NCI-H1048 (cell line): ENCODE measurements at regions not wholly inside any gene's neighbourhood (a gene's known extent, or its start where the extent isn't known, plus 50 kb on each side); places are given as distances from the start of the nearest gene placed in this dataset.

Source experiments
- DNase-seq: peaks from one replicate; lab custom pipeline; 2025; lab: John Stamatoyannopoulos, UW

DNA sequence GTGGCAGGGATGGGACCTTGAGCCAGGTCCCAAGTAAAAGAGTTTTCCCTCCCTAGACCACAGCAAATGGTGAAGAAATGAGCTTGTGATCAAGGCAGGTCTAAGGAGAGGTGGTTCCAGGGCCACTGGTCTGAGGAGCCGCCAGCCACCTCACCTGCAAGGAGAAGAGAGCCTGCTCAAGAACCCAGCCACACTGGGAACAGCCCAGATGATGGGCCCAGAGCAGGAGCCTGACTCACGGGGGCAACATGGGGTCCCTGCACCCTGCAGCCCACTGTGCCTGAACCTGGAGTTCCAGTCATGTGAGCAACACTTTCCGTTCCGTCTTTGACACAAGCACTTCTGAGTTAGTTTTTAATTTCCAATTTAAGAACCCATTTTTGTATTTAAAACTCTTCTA lies 204.5 kb upstream of the CDH4 start:
- no peak for DNase-seq

DNA sequence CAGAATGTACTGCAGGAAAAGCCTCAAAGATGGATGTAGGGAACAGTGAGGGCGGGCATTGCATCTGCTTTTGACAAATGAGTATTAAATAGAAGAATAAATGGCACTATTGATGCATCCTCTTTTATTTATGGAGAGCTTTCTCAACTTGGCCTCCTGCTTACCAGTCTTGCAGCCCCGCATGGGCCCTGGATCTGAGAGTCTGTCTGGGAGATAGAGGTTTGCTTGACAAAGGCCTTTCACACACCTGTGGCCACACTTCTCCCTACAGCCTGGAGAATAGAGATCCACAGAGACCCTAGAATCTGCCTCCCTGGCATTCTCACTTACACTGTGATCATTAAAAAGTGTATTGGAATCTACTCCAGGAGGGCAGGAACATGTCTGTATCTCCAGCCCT lies 203.8 kb upstream of the CDH4 start:
- no peak for DNase-seq

DNA sequence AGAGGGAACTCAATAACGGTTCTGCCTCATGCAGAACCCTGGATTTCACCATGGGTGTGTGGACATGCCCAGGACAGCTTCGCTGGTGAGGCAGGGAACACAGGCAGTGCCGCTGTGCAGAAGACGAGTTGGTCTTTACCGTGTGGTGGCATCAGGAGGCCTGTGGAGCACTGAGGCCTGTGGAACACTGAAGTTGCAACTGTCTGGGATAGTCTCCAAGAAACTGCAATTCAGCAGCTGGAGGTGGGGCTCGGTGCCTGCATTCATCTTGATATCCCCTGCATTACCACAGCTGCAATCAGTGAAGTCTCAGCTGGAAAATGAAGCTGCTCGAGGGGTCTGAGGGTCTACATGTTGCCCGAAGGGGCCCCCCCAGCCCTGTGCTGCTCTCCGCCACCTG lies 202.4 kb upstream of the CDH4 start:
- DNase-seq: no peak

DNA sequence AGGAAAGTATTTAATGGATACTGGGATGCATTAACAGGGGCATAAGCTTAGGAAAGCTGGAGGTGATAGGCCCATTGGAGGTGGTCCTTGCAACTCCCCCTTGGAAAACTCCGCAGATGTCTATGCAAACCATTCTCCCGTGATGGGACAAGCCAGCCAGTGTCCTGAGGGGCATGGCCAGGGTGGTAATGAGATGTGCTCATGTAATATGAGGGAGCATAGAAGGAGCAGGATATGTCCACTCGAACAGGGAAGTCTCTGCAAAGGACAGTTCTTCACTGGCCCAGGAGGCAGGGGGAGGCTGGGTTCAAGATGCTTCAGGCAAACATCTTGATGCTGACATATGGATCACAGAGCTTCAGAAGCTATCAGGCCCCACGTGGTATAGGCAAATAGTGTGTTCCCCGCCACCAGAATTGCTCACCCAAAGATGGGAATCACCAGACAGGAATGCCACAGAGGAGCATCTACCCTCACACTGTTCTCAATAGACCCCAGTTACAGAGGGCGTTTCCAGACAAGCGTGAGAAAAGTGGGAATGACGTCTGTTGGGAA lies 201.6 kb upstream of the CDH4 start:
- no peak for DNase-seq

DNA sequence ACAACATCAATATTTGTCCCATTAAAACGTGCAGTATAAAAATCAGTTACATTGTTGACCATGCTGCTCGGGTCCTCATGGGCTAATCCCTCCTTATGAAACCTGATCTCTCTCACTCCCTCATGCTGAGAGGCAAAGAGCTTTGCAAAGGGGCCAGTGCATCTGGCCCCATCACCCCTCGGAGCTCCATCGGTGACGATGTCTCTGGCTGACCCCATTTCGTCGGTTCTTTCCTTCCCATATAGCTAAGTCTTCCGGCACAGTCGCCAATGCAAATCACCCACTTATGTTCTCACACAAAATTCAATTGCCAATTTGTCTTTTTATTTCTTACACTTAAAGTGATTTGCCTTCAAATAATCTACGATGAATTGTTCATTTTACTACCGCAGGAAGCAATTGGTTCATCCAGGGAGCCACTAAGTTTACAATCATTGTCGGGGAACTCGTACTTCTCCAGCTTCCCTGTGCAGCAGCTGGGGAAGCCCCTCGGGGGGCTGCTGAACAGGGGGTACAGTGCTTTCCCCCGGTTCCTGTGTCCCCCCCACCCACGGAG lies 199.8 kb upstream of the CDH4 start:
- DNase-seq: no peak

DNA sequence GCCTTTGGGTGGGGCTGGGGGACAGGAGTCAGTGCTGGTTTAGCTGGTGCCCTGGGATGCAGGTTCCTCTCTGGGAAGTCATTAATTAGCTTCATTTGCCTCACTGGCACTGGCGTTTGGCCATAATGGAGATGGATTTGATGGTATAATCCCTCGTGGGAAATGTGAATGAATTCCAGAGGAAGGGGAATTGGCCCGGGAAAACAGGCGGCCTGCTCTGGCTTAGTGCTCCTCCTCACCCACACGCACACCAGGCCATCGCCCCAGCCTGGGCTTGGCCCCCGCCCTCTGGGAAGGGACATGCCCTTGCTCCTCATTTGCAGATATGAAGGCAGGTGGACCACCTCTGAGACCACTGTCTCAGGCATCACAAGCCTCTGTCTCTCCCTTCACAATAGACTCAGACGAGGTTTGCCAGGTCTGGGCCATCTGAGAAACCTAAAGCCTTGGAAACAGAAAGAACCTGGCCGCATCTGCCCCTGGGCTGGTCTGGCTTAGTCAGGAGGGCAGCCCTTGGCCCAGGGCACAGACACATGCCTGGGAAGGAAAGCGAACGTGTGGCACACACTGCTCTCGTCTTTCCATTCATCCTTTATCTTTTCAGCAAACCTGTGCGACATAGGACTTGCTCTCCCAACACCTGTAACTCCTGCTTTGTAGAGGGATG lies 199.2 kb upstream of the CDH4 start:
- no peak for DNase-seq

DNA sequence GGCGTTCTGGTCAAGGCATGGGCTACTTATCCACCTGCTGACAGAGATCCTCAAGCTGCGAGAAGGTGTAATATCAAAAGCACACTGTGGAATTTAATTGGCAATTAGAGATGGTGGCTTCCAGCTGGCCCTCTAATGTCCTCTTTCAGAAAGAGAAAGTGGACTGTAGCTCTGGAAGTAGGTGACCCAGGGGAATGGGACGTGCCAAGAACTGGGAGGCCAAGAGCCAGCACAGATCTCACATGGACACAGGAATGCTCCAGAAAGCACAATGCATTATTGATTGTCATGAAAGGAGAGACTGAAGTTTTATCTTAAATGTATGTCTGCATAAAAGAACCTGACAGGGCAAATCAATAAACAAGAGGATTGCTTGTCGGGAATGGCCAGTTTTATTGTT lies 198.6 kb upstream of the CDH4 start:
- DNase-seq: no peak

DNA sequence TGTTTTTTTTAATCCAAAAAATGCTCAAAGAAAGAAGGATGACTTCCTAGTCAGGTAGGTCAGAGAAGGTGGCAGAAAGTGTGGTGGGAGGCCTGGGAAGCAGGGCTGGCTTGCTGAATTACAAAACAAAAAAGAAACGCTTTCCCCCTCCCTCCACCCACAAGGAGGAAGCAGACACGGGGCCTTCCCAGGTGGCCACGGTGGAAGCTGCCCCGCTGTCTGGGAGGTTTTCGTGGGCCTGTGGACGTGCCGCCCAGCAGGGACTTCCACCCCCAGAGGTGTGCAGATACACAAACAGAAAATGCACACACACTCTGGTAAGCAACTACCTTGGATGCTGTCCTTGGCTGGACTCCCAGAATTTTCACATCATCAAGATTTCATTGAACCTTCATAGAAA lies 198.2 kb upstream of the CDH4 start:
- no peak for DNase-seq

DNA sequence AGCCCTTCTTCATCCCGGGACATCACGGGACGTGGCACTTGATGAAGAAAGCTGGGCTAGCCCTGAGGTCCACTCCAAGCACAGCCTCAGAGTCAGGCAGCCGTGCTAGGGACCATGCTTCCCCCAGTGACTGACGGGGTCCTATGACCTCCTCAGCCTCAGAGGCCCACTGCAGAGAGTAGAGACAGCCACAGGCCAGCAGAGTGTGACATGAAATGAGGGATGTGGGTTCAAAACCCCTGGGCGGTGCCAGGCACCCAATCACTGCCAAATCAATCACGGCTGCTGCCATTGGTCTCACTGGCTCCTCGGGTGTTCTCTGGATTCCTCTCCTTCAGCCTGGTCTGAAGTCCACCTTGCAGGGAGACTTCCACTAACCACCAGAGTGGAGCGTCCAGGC lies 197.7 kb upstream of the CDH4 start:
- no peak for DNase-seq

DNA sequence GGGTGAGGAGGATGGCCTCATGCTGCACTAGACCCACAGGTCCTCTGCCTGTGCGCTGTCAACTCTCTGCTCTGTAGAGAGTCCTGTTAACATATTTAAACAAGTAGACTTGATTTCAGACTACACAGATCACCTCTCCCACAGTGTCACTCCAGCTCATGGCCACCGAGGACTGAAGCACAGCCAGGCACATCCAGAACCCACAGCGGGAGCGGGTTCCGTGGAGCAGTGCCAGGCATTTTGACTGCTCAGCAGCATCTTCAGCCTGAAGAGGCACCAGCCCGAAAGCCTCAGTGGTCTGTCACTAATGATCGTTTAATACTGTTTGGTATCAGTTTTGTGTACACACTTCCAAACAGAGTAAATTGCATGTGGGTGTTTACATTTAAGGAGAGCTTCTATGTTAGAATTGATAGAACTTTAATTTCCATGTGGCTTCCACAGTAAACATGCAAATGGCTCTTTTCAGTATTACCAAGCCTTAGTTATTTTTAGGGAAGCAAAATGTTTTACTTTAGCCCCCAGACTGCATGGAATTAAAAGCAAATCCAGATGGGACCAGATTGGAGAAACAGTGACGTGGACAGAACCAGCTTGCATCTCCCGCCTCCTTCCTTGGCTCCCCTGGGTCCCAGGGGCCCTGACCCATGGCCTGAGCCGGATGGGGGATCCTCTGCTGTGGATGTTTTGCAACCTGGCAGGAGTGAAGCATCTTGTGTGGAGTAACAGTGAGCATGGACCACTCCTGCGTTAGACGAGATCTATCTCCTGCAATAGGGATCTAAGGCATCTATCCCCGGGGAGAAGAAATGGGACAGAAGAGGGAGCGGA lies 196.7 kb upstream of the CDH4 start:
- no peak for DNase-seq

DNA sequence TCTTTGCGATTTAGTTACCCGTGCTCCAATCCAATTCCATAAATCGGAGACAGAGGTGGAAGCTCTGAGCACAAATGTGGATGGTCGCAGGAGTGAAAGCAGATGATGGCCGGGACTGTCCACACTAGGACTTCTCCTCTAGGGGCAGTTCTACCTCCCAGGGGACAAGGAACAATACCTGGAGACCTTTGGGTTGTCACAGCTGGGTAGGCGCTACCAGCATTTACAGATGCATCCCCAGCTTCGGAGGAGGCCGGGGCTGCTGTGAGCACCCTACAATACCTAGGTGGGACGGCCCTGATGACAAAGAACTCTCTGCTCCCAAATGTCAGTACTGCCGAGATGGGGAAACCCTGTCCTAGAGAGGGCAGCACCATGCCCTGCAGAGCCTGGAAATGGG lies 195.9 kb upstream of the CDH4 start:
- DNase-seq: no peak

DNA sequence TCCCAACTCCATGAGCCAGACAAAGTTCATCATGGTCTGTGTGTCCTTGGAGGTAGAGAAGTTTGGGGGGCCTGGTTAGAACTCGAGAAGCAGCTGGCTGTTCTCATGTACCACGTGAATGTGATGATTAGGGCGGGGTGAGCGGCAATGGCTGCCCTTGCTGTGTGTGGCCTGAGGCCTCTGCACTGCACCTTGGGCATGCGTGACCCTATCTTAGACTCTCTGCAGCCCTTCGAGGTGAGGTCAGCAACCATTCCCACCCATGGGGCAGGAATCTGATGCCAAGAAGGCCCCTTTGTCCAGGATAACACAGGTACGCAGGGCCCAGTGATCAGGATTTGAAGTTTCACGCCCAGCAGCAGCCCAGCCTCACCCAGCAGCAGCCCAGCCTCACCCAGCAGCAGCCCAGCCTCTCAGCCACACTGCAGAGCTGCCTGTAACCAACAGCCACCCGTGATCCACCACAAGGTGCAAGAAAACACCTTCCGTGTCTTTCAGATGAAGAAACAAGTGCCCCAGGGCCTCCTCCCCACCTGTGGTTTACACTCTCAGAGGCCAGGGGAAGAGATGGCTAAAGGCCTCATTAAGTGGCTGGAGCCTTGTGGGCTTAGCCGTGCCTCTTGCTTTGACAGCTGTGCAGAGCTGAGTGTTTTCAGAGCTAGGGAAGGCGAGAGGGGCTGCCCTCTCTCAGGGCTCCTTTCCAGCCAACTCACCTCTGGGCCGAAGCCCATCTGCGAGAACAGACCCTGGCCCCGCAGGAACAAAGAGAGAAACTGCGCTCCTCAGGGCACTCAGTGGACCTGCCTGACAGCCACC lies 195.2 kb upstream of the CDH4 start:
- DNase-seq: no peak

DNA sequence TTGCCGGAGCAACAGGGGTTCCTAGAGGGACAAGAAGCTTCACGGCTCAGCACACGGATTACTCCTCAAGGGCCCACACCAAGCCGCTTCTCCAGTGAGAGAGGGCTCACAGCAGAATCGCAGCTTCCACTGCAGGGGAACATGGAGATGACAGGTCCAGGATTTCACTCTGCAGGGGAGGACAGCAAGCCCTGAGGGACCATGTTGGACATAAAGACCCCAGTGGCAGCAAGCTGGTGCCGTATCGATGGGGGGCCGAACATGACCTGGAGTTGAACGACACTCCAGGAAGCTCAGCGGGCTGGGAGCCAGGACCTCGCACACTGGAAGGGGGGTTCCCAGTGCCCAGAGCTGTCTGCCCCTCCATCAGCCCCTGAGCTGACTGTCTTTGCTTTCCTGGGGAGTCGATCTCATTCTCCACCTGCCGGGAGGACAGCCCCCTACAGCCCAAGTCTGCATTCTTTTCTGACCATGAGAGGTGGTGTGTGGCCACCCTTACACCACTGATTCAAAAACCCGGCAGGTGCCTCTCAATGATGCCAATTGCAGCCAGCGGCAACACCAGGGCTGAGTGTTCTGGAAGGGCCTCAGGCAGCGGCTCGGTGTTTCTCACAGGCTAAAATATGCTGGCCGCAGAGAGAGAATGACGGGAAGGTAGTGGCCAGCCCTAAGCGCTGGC lies 194.5 kb upstream of the CDH4 start:
- DNase-seq: no peak

DNA sequence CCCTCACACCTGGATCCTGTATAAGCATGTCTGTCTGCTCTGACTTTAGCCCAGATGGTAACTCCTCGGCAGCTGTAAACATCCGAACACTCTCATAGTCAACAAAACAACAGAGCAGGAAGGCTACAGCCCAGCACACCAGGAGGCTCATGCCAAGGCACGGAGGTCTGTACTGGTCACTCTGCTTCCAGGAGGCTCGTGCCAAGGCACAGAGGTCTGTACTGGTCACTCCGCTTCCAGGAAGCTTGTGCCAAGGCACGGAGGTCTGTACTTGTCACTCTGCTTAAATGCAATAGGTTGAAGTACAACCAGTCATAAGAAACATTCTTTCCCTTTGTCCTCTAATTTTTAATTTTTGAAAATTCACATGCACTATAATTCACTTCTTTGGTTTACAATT lies 190.1 kb upstream of the CDH4 start:
- no peak for DNase-seq

DNA sequence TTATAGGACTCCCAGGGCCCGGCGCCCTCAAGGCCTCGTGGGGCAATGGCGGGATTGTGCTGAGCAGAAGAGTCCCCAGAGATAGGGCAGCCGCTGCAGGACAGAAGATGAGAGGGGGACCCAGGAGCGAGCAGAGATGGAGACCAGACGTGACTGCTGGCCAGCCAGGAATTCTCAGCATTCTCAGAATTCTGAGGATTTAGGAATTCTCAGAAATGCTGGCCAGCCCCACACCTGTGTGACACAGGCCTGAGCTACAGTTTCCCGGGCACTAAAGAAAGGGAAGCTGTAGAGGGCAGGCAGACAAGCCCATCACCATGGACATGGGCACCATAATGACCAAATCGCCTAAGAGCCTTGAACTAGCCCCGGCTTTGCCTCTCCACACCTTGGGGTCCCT lies 186.2 kb upstream of the CDH4 start:
- DNase-seq: no peak

DNA sequence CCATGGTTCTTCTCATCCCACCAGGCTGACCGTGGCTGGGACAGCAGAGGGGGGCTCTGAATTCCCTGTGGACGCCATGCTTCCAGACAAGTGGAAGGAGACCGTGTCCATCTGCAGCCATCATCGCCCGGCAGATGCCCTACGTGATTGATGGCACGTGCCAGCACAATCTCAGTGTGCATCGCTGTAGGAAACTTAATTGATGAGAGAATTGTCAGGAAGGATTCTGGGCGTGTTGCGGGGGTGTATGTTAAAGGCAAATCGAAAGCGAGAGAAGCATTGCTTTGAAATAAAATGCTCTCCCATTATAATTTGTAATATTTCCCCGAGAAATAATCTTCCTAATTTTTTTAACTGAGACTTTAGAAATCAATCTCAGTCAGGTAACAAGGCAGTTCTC lies 185.5 kb upstream of the CDH4 start:
- DNase-seq: no peak

DNA sequence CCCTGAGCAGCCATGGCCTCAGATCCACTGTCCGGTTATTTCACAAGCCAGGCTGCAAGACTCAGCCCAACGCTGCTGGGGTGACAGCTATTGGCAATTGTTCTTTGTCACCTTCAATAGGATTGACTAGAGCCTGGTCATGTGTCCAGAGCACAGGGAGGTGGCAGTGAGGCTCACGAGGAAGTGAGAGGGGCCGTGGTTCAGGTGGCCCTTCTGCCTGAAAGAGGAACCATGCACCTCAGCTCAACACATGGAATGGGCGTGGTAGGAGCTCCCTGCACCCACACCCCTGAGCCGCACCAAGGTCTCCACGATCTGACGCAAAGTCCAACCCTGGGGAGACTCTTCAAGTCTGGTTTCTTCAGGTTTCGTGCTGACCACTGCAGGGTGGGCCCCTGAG lies 184.8 kb upstream of the CDH4 start:
- no peak for DNase-seq

DNA sequence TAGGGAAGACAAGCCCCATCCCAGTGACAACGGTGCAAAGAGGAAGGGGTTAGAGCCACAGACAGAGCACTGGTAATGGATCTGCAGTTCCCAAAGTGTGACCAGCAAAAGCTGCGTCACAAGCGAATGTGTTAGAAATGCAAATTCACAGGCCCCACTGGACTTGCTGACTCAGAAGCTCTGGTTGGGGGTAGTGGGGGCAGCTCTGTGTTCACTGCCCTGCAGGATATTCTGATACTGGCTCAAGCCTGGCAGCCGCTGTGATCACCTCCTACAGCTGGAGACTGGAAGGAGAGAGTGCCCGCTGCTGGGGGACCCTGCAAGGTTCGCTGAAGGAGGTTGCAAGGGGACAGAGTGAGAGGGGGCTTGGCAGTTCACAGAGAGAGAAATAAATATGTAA lies 179.7 kb upstream of the CDH4 start:
- DNase-seq: no peak

DNA sequence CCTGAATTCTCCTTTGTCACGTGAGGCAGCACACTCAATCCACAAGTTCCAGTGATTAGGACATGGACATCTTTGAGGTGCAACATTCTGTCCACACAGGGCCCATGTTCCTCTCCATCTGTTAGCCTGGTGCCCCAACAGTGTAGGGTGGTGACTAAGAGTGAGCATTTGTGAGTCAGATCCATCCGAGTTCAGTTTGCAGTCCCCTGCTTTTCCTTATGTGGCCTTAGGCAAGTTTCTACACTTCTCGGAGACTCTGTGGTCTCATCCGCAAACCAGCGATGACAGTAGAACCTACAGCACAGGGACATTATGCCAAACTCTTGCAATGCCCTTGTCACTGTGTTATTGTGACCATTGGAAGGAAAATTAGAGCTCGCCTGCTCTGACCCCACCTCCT lies 178.7 kb upstream of the CDH4 start:
- no peak for DNase-seq

DNA sequence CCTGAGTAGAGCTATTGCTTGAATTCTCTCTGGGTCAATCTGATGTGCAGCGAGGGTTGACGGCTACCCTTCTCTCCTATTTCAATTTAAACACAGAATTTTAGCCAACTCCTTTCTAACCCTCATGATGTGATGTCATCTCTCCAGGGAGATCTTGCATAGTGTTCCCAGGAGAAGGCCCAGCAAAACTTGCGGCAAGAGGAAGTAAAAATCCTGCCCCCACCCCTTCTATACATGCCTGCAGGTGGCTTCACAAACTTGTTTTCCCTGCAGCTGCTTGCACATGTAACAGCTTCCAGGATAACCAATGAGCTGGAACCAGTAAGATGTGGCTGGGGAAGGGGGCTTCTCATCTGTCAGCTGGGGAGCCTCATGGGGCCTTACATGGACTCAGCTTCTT lies 169.3 kb upstream of the CDH4 start:
- DNase-seq: no peak

DNA sequence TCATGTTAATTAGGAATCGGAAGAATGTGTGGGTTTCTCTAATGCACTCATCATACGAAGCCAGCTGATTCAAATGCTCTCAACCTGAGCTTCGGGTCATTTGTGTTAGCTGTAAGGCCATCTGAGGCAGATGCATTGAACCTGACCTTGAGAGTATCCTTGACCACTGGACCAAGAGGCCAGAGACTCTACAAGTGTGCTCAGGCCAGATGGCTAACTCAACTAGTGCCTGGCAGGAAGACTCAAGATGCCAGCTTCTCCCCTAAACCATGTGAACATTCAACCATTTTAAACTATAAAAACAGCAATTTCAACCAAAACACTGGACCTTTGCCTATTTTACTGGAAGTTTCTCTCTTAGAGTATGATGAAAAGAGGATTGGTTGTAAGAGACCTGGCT lies 168.6 kb upstream of the CDH4 start:
- no peak for DNase-seq

DNA sequence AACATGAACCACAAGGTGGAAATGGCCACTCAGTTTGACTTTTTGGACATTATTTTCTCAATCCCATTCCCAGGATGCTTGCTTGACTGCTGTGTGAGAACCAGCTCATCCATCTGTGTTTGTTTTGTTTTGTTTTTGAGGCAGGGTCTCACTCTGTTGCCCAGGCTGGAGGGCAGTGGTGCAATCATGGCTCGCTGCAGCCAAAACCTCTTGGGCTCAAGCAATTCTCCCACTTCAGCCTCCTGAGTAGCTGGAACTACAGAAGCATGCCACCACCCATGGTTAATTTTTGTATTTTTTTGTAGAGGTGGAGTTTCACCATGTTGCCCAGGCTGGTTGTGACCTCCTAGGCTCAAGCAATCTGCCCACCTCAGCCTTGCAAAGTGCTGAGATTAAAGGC lies 166.0 kb upstream of the CDH4 start:
- no peak for DNase-seq
